ENCODE measurements at regions not wholly inside any gene's neighbourhood (a gene's known extent, or its start where the extent isn't known, plus 50 kb on each side); places are given as distances from the start of the nearest gene placed in this dataset.

DNA sequence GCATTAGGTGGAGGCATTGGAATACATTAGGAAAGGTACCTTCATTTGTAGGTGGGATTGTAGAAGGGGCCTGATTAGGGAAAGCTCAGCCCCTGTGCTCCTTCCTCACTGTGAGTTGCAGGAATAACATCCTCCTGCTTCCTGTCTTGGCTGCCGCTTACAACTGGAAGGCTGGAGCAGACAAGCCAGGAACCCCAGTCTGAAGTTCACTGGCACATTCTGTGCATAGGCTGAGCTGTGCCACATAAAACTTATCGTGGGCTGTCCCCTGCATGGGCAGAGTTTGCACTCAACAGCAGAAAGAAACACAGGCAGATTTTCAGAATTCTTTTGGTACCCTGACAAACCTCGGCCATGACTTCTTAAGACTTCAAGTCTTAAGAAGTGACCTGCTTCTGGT lies 200.1 kb downstream of the SALL1 start:
- Histone ChIP-seq H3K4me1 (ENCODE audit: insufficient read depth, low read length) (no peaks in the 10 kb centered on the region), H3K9me3 (ENCODE audit: control insufficient read depth, insufficient read depth, low read length) (no peaks in the 10 kb centered on the region), H3K9ac (ENCODE audit: low read depth, low read length) (no peak overlapping the region), H3K36me3 (ENCODE audit: insufficient read depth, low read length) (no peaks in the 10 kb centered on the region)

- no peak overlapping the region for H3K9ac ChIP-seq (ENCODE audit: low read depth, low read length)
- H3K4me1 ChIP-seq (ENCODE audit: insufficient read depth, low read length), result no peaks in the 10 kb centered on the region
- no peaks in the 10 kb centered on the region for H3K36me3 ChIP-seq (ENCODE audit: insufficient read depth, low read length)
- no peaks in the 10 kb centered on the region for H3K9me3 ChIP-seq (ENCODE audit: control insufficient read depth, insufficient read depth, low read length)
Measured at GRCh38 chr16:50948268-50948930, 202.7 kb downstream of the SALL1 start.

DNA sequence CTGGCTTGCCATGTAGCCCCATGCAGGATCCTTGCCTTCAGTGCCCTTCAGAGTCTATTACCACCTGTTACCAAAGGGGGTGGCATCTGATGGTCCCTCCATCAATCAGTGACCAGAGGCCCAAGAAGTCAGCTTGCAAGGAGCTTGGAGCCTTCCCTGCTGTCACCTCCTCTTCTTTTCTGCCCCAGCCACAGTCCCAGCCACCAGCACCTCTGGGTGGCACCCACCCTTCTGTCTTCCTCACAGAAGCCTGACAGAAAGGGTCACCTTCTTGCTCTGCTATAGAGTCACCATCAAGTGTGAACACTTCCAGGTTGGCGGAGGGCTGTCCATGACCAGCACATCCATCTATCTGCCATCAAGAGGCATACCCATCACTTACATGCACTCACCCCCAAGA lies 203.2 kb downstream of the SALL1 start:
- H3K9ac ChIP-seq (ENCODE audit: low read depth, low read length), result no peak overlapping the region
- H3K4me1 ChIP-seq (ENCODE audit: insufficient read depth, low read length), result no peaks in the 10 kb centered on the region
- H3K36me3 ChIP-seq (ENCODE audit: insufficient read depth, low read length), result no peaks in the 10 kb centered on the region
- H3K9me3 ChIP-seq (ENCODE audit: control insufficient read depth, insufficient read depth, low read length), result no peaks in the 10 kb centered on the region

DNA sequence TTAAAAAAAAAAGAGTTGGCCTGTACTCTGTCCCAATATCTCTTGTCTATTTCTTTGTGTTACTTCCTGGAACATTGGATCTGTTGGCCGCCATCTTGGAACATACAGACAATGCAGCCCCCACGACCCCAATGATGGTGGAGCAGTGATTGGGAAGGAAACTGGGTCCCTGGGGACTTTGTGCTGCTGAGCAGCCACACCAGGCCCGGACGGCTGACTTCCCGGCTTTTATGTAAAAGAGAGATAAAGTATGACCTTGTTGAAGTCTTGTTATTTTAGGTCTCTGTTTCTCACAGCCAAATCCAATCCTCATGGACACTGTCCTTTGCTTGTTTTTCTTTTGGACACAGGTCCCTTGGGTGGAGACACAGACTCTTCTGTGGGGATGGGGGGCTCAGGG lies 204.5 kb downstream of the SALL1 start:
- Histone ChIP-seq H3K9me3 (ENCODE audit: control insufficient read depth, insufficient read depth, low read length) (no peaks in the 10 kb centered on the region), H3K9ac (ENCODE audit: low read depth, low read length) (no peak overlapping the region), H3K4me1 (ENCODE audit: insufficient read depth, low read length) (no peaks in the 10 kb centered on the region), H3K36me3 (ENCODE audit: insufficient read depth, low read length) (no peaks in the 10 kb centered on the region)

GRCh38 chr16:50946098-50946497 lies 204.2 kb downstream of the CYLD start:
- Histone ChIP-seq H3K9ac (ENCODE audit: low read depth, low read length) (no peak overlapping the region), H3K36me3 (ENCODE audit: insufficient read depth, low read length) (no peaks in the 10 kb centered on the region), H3K4me1 (ENCODE audit: insufficient read depth, low read length) (no peaks in the 10 kb centered on the region), H3K9me3 (ENCODE audit: control insufficient read depth, insufficient read depth, low read length) (no peaks in the 10 kb centered on the region)

DNA sequence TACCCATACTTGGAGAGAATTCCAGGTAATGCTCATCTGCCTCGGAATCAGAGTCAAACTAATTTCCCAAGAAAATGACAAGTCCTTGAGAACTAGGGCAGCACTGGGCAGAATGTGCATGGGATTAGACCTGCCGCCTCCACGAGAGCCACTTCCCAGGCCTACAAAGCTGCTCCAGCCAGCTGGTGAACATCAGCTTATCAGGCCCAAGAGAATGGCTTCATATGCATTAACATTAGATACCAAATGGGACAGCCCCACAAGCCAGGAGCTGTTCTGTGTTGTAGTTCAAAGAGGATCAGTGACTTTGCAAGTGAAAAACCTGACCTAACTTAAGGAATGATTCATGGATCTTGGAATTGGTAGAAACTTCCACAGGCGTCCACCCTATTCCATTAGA lies 203.3 kb downstream of the CYLD start:
- no peaks in the 10 kb centered on the region for H3K9me3 ChIP-seq (ENCODE audit: control insufficient read depth, insufficient read depth, low read length)
- H3K9ac ChIP-seq (ENCODE audit: low read depth, low read length), result no peak overlapping the region
- no peaks in the 10 kb centered on the region for H3K4me1 ChIP-seq (ENCODE audit: insufficient read depth, low read length)
- H3K36me3 ChIP-seq (ENCODE audit: insufficient read depth, low read length), result no peaks in the 10 kb centered on the region

- no peaks in the 10 kb centered on the region for H3K36me3 ChIP-seq (ENCODE audit: insufficient read depth, low read length)
- H3K4me1 ChIP-seq (ENCODE audit: insufficient read depth, low read length), result no peaks in the 10 kb centered on the region
- H3K9me3 ChIP-seq (ENCODE audit: control insufficient read depth, insufficient read depth, low read length), result no peaks in the 10 kb centered on the region
- H3K9ac ChIP-seq (ENCODE audit: low read depth, low read length), result no peak overlapping the region
Measured at GRCh38 chr16:50944436-50944835, 202.6 kb downstream of the CYLD start.

DNA sequence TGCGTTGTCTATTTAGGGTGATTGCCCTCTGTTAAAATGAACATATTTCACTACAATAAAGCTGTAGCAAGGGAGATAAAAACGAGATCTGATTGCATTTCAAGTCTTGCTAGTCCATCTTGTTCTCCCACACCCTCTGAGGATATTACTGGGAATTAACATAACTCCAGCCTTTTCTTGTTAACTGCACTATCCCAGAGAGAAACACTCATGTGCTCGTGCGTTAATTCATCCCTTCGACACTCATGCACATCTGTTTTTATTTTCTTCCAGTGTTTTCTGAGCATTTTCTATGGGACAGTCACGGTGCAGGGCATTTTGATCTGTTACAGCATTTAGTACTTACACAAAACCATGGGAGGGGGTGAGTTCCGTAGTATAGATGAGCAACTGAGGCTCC lies 202.1 kb downstream of the CYLD start:
- Histone ChIP-seq H3K9me3 (ENCODE audit: control insufficient read depth, insufficient read depth, low read length) (no peaks in the 10 kb centered on the region), H3K36me3 (ENCODE audit: insufficient read depth, low read length) (no peaks in the 10 kb centered on the region), H3K4me1 (ENCODE audit: insufficient read depth, low read length) (no peaks in the 10 kb centered on the region), H3K9ac (ENCODE audit: low read depth, low read length) (no peak overlapping the region)

DNA sequence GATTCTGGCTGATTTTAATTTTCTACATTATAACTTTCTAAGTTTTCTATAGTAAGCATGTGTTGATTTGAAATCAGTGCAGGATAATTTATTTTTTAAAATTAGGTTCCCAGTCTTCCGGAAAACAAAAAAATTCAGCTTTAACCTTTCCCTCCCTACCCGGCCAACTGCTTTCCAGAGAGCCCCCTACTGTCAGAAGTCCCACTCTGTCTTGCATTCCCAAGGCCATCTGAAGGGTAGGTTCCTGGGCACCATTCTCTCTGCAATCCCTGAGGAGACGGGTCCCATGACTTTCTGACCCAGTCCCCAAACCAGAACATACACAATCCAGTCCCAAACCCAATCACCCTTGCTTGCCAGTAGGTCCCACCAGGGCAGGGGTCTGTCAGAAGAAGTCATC lies 200.3 kb downstream of the CYLD start:
- H3K4me1 ChIP-seq (ENCODE audit: insufficient read depth, low read length), result no peaks in the 10 kb centered on the region
- H3K9ac ChIP-seq (ENCODE audit: low read depth, low read length), result no peak overlapping the region
- no peaks in the 10 kb centered on the region for H3K36me3 ChIP-seq (ENCODE audit: insufficient read depth, low read length)
- no peaks in the 10 kb centered on the region for H3K9me3 ChIP-seq (ENCODE audit: control insufficient read depth, insufficient read depth, low read length)

- Histone ChIP-seq H3K9ac (ENCODE audit: low read depth, low read length) (no peak overlapping the region), H3K4me1 (ENCODE audit: insufficient read depth, low read length) (no peaks in the 10 kb centered on the region), H3K9me3 (ENCODE audit: control insufficient read depth, insufficient read depth, low read length) (no peaks in the 10 kb centered on the region), H3K36me3 (ENCODE audit: insufficient read depth, low read length) (no peaks in the 10 kb centered on the region)
Measured at GRCh38 chr16:50941681-50942080, 199.8 kb downstream of the CYLD start.

DNA sequence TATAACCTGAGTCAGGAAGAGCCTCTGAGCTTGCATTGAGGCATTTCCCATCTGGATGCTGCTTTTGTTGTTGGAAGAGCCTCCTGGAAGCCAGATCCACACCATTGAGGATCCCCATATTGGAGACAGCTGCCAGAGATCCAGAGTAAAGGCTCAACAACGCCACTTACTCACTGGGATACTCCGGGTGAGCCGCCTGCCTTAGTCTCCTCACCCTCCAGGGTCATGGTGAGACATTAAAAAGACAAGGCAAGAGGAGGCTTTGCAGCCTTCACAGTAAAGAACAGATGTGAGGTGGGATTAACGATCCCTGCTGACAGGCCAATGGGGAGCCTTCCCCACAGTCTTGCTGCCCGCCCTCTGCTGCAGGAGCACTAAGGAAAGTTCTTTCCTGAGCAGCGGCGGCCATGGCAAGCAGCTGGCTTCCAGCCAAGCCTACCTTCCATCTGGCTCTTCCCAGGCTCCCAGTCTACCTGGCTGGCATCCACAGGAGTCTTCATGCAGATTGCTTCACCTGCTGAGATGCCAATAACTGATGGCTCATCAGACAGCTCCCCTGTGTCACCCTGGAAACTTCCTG lies 198.5 kb downstream of the CYLD start:
- H3K4me1 ChIP-seq (ENCODE audit: insufficient read depth, low read length), result no peaks in the 10 kb centered on the region
- no peaks in the 10 kb centered on the region for H3K9me3 ChIP-seq (ENCODE audit: control insufficient read depth, insufficient read depth, low read length)
- H3K9ac ChIP-seq (ENCODE audit: low read depth, low read length), result no peak overlapping the region

GRCh38 chr16:50939356-50939755 lies 197.5 kb downstream of the CYLD start:
- Histone ChIP-seq H3K36me3 (ENCODE audit: insufficient read depth, low read length) (no peaks in the 10 kb centered on the region), H3K9me3 (ENCODE audit: control insufficient read depth, insufficient read depth, low read length) (no peaks in the 10 kb centered on the region), H3K9ac (ENCODE audit: low read depth, low read length) (no peak overlapping the region), H3K4me1 (ENCODE audit: insufficient read depth, low read length) (no peaks in the 10 kb centered on the region)

More for the DNA sequence above, 198.5 kb downstream of the CYLD start:
- H3K36me3 ChIP-seq (ENCODE audit: insufficient read depth, low read length), result no peaks in the 10 kb centered on the region

GRCh38 chr16:50938932-50939331 lies 197.0 kb downstream of the CYLD start:
- H3K9me3 ChIP-seq (ENCODE audit: control insufficient read depth, insufficient read depth, low read length), result no peaks in the 10 kb centered on the region
- H3K36me3 ChIP-seq (ENCODE audit: insufficient read depth, low read length), result no peaks in the 10 kb centered on the region
- no peak overlapping the region for H3K9ac ChIP-seq (ENCODE audit: low read depth, low read length)
- no peaks in the 10 kb centered on the region for H3K4me1 ChIP-seq (ENCODE audit: insufficient read depth, low read length)

DNA sequence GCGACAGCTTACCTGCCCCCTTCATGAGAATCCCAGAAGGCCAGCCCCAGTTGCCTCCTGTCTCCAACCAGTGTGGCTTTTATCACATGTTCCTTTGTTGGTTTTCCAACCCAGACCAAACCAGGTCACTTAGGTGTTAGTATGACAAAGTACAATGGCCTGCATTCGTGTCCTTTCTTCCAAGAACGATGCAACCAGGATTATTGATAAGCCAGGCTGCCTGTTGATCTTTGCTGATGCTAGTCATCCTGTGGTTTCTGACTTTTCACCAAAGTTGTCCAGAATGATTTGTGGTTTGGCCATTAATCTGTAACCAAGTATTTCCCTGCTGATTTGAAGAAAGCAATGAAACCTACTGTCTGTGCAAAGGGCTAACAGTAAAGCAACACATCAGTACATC lies 191.4 kb downstream of the CYLD start:
- H3K4me1 ChIP-seq (ENCODE audit: insufficient read depth, low read length), result no peaks in the 10 kb centered on the region
- no peaks in the 10 kb centered on the region for H3K9me3 ChIP-seq (ENCODE audit: control insufficient read depth, insufficient read depth, low read length)
- no peaks in the 10 kb centered on the region for H3K36me3 ChIP-seq (ENCODE audit: insufficient read depth, low read length)
- H3K9ac ChIP-seq (ENCODE audit: low read depth, low read length), result no peak overlapping the region

DNA sequence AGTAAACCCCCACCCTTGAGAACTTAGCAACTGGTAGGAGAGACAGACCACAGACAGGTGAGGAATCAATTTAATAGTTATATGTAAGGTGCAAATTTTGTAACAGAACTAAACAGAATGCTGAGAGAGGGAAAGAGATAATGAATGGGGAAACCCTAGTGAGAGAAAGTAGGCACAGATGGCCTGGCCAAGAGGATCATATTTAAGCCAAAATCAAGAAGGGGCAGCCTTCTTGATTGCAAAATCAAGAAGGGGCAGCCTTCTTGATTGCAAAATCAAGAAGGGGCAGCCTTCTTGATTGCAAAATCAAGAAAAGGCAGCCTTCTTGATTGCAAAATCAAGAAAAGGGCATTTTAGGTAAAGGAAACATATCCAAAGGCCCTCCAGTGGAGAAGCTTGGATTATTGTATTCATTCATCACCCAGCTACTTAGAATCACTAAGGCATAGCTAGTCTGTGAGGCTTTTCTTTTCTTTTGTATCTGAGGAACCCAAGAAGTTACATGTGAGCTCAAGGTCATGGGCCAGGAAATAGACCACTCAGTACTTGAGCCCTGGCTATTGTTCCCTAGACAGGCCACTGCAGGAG lies 190.6 kb downstream of the CYLD start:
- Histone ChIP-seq H3K36me3 (ENCODE audit: insufficient read depth, low read length) (no peaks in the 10 kb centered on the region), H3K4me1 (ENCODE audit: insufficient read depth, low read length) (no peaks in the 10 kb centered on the region), H3K9me3 (ENCODE audit: control insufficient read depth, insufficient read depth, low read length) (no peaks in the 10 kb centered on the region), H3K9ac (ENCODE audit: low read depth, low read length) (no peak overlapping the region)

Data from ES-I3 (cell line).